A549 (cell line): ENCODE measurements at regions not wholly inside any gene's neighbourhood (a gene's known extent, or its start where the extent isn't known, plus 50 kb on each side); places are given as distances from the start of the nearest gene placed in this dataset.

Source experiments
- CBX8 ChIP-seq: fragments of 200-600 bp; sonication (generic); IDR thresholded peaks from 2 replicates; pipeline ENCODE4 v1.6.1; 2016
- CTCF ChIP-seq: fragments of >200 bp; sonication (Bioruptor Twin); formaldehyde crosslinking; IDR thresholded peaks from 3 replicates; pipeline ENCODE4 v1.5.1; 2016
- JUN ChIP-seq, 2 experiments: fragments of >200 bp; sonication (Bioruptor Twin); formaldehyde crosslinking; IDR thresholded peaks; 2 replicates in 1 of 2; 3 replicates in 1 of 2; pipeline ENCODE4 v1.6.1; 2016 to 2017
- MAFK ChIP-seq: fragments of 450-650 bp; IDR thresholded peaks from 2 replicates; pipeline ENCODE4 v1.6.1; 2014; ENCODE audit not compliant: partially characterized antibody
- MAX ChIP-seq: IDR thresholded peaks from 2 replicates; pipeline ENCODE4 v1.6.1; 2012
- NPAS2 ChIP-seq: fragments of 250-450 bp; sonication (Bioruptor Pico); IDR thresholded peaks from 2 replicates; pipeline ENCODE4 v1.8.0; 2022; ENCODE audit warnings: mild to moderate bottlenecking, moderate library complexity, borderline replicate concordance
- REST ChIP-seq: fragments of 200-600 bp; sonication (generic); IDR thresholded peaks from 2 replicates; pipeline ENCODE4 v1.6.1; 2016; ENCODE audit warnings: antibody characterized with exemption, mild to moderate bottlenecking, moderate library complexity

- TF ChIP-seq REST (no peak), JUN (IDR thresholded peaks at IDR 0.05) (no peak), MAX (no peak), MAFK (no peak), CTCF (no peak), CBX8 (no peak), NPAS2 (CRISPR knock-in tag) (no peak)
These were observed 53.1 kb upstream of the ENTPD6 start for GRCh38 chr20:25142435-25142834.
